GM21528 (cell line): ENCODE measurements at regions not wholly inside any gene's neighbourhood (a gene's known extent, or its start where the extent isn't known, plus 50 kb on each side); places are given as distances from the start of the nearest gene placed in this dataset.
"Not testable (repeated sequence)": the region's sequence is repeated elsewhere in the genome, so short reads cannot be mapped to it uniquely, and the experiment has no call there.

Experiments used
- ATAC-seq: cut with Tn5 transposase; IDR thresholded peaks from one replicate; pipeline ENCODE4 v1.9.1; 2021; ENCODE audit warnings: mild to moderate bottlenecking, moderate library complexity; ENCODE audit not compliant: unreplicated experiment, low FRiP score

- ATAC-seq = not testable (repeated sequence)
Measured at GRCh38 chr1:228796945-228797344, 61.7 kb downstream of the RHOU start.

GRCh38 chr1:228798035-228798434, 62.8 kb downstream of the RHOU start:
- ATAC-seq = no peak

- no peak for ATAC-seq
Measured at GRCh38 chr1:228798548-228798947, 63.3 kb downstream of the RHOU start.

- ATAC-seq = no peak
Measured at GRCh38 chr1:228799924-228800323, 64.6 kb downstream of the RHOU start.

- no peak for ATAC-seq
Measured at GRCh38 chr1:228801068-228801467, 65.8 kb downstream of the RHOU start.

GRCh38 chr1:228802386-228803220, 67.3 kb downstream of the RHOU start:
- no peak for ATAC-seq

GRCh38 chr1:228803421-228803820, 68.1 kb downstream of the RHOU start:
- ATAC-seq = no peak

- no peak for ATAC-seq
Measured at GRCh38 chr1:228804173-228804572, 68.9 kb downstream of the RHOU start.

- ATAC-seq = no peak
Measured at GRCh38 chr1:228804640-228805413, 69.5 kb downstream of the RHOU start.

- ATAC-seq = no peak
Measured at GRCh38 chr1:228807904-228808605, 72.8 kb downstream of the RHOU start.

GRCh38 chr1:228809621-228810394, 74.5 kb downstream of the RHOU start:
- no peak for ATAC-seq

GRCh38 chr1:228810395-228810758, 75.1 kb downstream of the RHOU start:
- ATAC-seq = no peak

GRCh38 chr1:228810878-228811711, 75.8 kb downstream of the RHOU start:
- ATAC-seq = no peak

GRCh38 chr1:228811712-228812305, 76.5 kb downstream of the RHOU start:
- no peak for ATAC-seq

GRCh38 chr1:228812961-228813360, 77.7 kb downstream of the RHOU start:
- ATAC-seq = no peak

GRCh38 chr1:228814176-228814575, 78.9 kb downstream of the RHOU start:
- no peak for ATAC-seq

GRCh38 chr1:228818296-228818695, 83.0 kb downstream of the RHOU start:
- no peak for ATAC-seq

GRCh38 chr1:228818928-228819630, 83.8 kb downstream of the RHOU start:
- no peak for ATAC-seq

GRCh38 chr1:228821252-228821651, 86.0 kb downstream of the RHOU start:
- no peak for ATAC-seq
